ENCODE measurements at regions not wholly inside any gene's neighbourhood (a gene's known extent, or its start where the extent isn't known, plus 50 kb on each side); places are given as distances from the start of the nearest gene placed in this dataset.

GRCh38 chr2:173697929-173698328 is 267.2 kb downstream of the SP3 start:
- TF ChIP-seq CTCF (IDR thresholded peaks at IDR 0.05) (no peak), POLR2AphosphoS5 (IDR thresholded peaks at IDR 0.05; ENCODE audit: insufficient read depth in 1 of 2, low read depth in 1 of 2) (no peak), POLR2A (IDR thresholded peaks at IDR 0.05) (no peak)

Data from vagina (tissue), 2 donors.